NCI-H2029 treated with DMSO at 0.1 percent for 48 hours (cell line): ENCODE measurements at regions not wholly inside any gene's neighbourhood (a gene's known extent, or its start where the extent isn't known, plus 50 kb on each side); places are given as distances from the start of the nearest gene placed in this dataset.

Source experiments
- DNase-seq: peaks from one replicate; lab custom pipeline; 2025; lab: John Stamatoyannopoulos, UW

DNA sequence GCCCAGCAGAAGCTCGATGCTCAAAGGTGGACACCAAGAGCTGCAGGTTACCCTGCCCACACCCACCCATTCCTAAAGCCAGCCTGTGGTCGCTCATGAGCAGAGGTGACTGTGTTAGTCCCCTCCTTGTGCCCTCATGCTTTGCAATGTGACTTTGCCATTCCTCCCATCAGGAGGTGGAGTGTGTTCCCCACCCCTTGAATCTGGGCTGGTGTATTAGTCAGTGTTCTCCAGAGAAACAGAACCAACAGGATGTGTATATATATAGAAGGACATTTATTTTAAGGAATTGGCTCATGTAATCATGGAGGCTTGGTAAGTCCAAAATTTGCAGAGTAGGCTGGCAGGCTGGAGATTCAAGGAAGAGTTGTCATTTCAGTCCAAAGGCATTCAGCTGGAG is 54.4 kb upstream of the RNF24 start:
- no peak for DNase-seq

DNA sequence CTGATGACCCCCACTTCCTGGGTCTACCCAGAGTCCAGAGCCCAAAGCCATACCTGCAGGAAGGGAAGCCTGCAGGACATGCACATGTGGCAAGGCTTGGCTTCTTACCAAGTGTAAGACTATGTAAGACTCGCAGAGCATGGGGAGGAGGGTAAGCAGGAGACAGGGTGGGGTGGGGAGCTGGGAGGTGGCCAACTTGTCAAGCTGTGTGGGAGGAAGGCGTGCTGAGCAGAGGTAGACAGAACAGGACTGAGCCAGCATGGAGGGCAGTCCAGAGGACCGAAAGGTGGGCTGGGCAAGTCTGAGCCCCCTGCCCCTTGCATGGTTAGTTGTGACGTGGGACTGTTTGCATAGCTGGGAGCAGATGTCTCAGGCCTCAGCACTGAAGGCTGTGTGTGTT is 53.4 kb upstream of the RNF24 start:
- DNase-seq = no peak

GRCh38 chr20:4067600-4068261 is 52.4 kb upstream of the RNF24 start:
- DNase-seq = no peak

GRCh38 chr20:4066551-4066950 is 51.2 kb upstream of the RNF24 start:
- DNase-seq = no peak

DNA sequence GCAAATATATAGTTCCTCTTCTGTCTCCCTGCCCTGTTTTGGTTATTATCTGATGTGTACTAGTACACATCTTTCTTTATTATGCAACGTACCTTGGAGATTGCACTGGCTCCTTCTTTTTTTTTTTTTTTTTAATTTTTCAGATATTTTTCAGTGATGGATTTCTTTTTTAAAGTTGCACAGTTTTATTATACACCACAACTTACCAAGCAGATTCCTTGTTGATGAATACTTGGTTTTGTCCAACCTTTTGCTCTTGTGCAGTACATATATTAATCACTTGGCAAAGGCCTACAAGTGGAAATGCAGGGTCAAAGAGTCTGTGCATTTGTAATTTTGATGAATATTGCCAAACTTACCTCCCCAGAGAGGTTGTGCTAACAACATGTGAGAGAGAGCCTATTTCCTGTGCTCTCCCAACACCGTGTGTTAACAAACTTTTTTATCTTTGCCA is 50.1 kb upstream of the RNF24 start:
- no peak for DNase-seq
